GM21515 (cell line): ENCODE measurements at regions not wholly inside any gene's neighbourhood (a gene's known extent, or its start where the extent isn't known, plus 50 kb on each side); places are given as distances from the start of the nearest gene placed in this dataset.
A peak's percentile ranks its signal among the peaks of the same experiment; 100 is the strongest.
"Not testable (repeated sequence)": the region's sequence is repeated elsewhere in the genome, so short reads cannot be mapped to it uniquely, and the experiment has no call there.

ENCODE experiments used
- ATAC-seq: cut with Tn5 transposase; IDR thresholded peaks from one replicate; pipeline ENCODE4 v1.9.1; 2021; ENCODE audit not compliant: unreplicated experiment

GRCh38 chr13:50261130-50261901 lies 246.1 kb downstream of the KCNRG start:
- no peak for ATAC-seq

GRCh38 chr13:50267066-50267465 lies 251.8 kb downstream of the KCNRG start:
- ATAC-seq, result no peak

- ATAC-seq, result no peak
Observed at GRCh38 chr13:50267917-50268316, 252.7 kb downstream of the KCNRG start.

GRCh38 chr13:50268500-50268899 lies 253.3 kb downstream of the KCNRG start:
- ATAC-seq, result no peak

GRCh38 chr13:50274181-50274580 lies 258.9 kb downstream of the KCNRG start:
- no peak for ATAC-seq

- ATAC-seq, result no peak
Observed at GRCh38 chr13:50275392-50276063, 260.3 kb downstream of the KCNRG start.

GRCh38 chr13:50276550-50276949 lies 261.3 kb downstream of the KCNRG start:
- ATAC-seq, result no peak

- ATAC-seq, result no peak
Observed at GRCh38 chr13:50277127-50277526, 261.9 kb downstream of the KCNRG start.

- ATAC-seq, result no peak
Observed at GRCh38 chr13:50277906-50278305, 262.7 kb downstream of the KCNRG start.

- no peak for ATAC-seq
Observed at GRCh38 chr13:50280441-50280937, 265.2 kb downstream of the KCNRG start.

GRCh38 chr13:50282016-50282415 lies 266.8 kb downstream of the KCNRG start:
- ATAC-seq, result no peak

- no peak for ATAC-seq
Observed at GRCh38 chr13:50283017-50283416, 267.8 kb downstream of the KCNRG start.

- no peak for ATAC-seq
Observed at GRCh38 chr13:50284540-50284939, 269.3 kb downstream of the KCNRG start.

GRCh38 chr13:50285283-50285682 lies 270.0 kb downstream of the KCNRG start:
- peak; percentile 70 for ATAC-seq

- no peak for ATAC-seq
Observed at GRCh38 chr13:50286324-50286723, 271.1 kb downstream of the KCNRG start.

GRCh38 chr13:50290186-50290585 lies 274.9 kb downstream of the KCNRG start:
- no peak for ATAC-seq

- ATAC-seq, result no peak
Observed at GRCh38 chr13:50291611-50292010, 276.4 kb downstream of the KCNRG start.

- ATAC-seq, result no peak
Observed at GRCh38 chr13:50292081-50292480, 276.8 kb downstream of the KCNRG start.

GRCh38 chr13:50294425-50294824 lies 279.2 kb downstream of the KCNRG start:
- ATAC-seq, result not testable (repeated sequence)

- no peak for ATAC-seq
Observed at GRCh38 chr13:50299546-50300249, 284.5 kb downstream of the KCNRG start.

GRCh38 chr13:50303963-50304721 lies 288.9 kb downstream of the KCNRG start:
- ATAC-seq, result no peak
